ENCODE measurements at regions not wholly inside any gene's neighbourhood (a gene's known extent, or its start where the extent isn't known, plus 50 kb on each side); places are given as distances from the start of the nearest gene placed in this dataset.

- 92 to 97% methylated on average over 3 of the region's 3 CpGs for WGBS, 2 donors
- intact Hi-C loops (cut with DNase I): no loop called here
Measured at GRCh38 chr16:80915079-80915450, 91.6 kb downstream of the CMC2 start.

GRCh38 chr16:80914379-80915078 lies 92.2 kb downstream of the CMC2 start:
- H3K27me3 ChIP-seq: no peaks in the 10 kb centered on the region
- DNase-seq: no peak
- intact Hi-C loops (cut with DNase I): no loop called here
- no peaks in the 10 kb centered on the region for H3K9me3 ChIP-seq
- no peak overlapping the region for H3K27ac ChIP-seq
- no peak overlapping the region for H3K4me3 ChIP-seq (replicated peaks in 1 of 3)
- WGBS, 2 donors: 94 to 95% methylated on average over 10 of the region's 10 CpGs
- no peaks in the 10 kb centered on the region for H3K4me1 ChIP-seq
- TF ChIP-seq POLR2A (IDR thresholded peaks at IDR 0.05) (no peak), CTCF (IDR thresholded peaks at IDR 0.05) (no peak)
- no peaks in the 10 kb centered on the region for H3K36me3 ChIP-seq

More at GRCh38 chr16:80915079-80915450, 91.6 kb downstream of the CMC2 start:
- no peak overlapping the region for H3K27ac ChIP-seq
- no peak for DNase-seq
- H3K9me3 ChIP-seq: no peaks in the 10 kb centered on the region
- no peak overlapping the region for H3K4me3 ChIP-seq (replicated peaks in 1 of 3)
- H3K4me1 ChIP-seq: no peaks in the 10 kb centered on the region
- no peaks in the 10 kb centered on the region for H3K36me3 ChIP-seq
- TF ChIP-seq POLR2A (IDR thresholded peaks at IDR 0.05) (no peak), CTCF (IDR thresholded peaks at IDR 0.05) (no peak)
- no peaks in the 10 kb centered on the region for H3K27me3 ChIP-seq

GRCh38 chr16:80913397-80913796 lies 93.3 kb downstream of the CMC2 start:
- intact Hi-C loops (cut with DNase I): no loop called here
- Histone ChIP-seq H3K4me3 (replicated peaks in 1 of 3) (no peak overlapping the region), H3K9me3 (no peaks in the 10 kb centered on the region), H3K27me3 (no peaks in the 10 kb centered on the region), H3K27ac (no peak overlapping the region), H3K36me3 (no peaks in the 10 kb centered on the region), H3K4me1 (no peaks in the 10 kb centered on the region)
- DNase-seq: no peak
- TF ChIP-seq POLR2A (IDR thresholded peaks at IDR 0.05) (no peak), CTCF (IDR thresholded peaks at IDR 0.05) (no peak)
- 95 to 99% methylated on average over 4 of the region's 4 CpGs for WGBS, 2 donors

GRCh38 chr16:80912651-80913050 lies 94.0 kb downstream of the CMC2 start:
- Histone ChIP-seq H3K27ac (no peak overlapping the region), H3K9me3 (no peaks in the 10 kb centered on the region), H3K4me3 (replicated peaks in 1 of 3) (no peak overlapping the region), H3K27me3 (no peaks in the 10 kb centered on the region), H3K4me1 (no peaks in the 10 kb centered on the region), H3K36me3 (no peaks in the 10 kb centered on the region)
- WGBS, 2 donors: 82% methylated on average over 4 of the region's 4 CpGs
- TF ChIP-seq CTCF (IDR thresholded peaks at IDR 0.05) (no peak), POLR2A (IDR thresholded peaks at IDR 0.05) (no peak)
- intact Hi-C loops (cut with DNase I): no loop called here
- no peak for DNase-seq

GRCh38 chr16:80910434-80910833 lies 96.3 kb downstream of the CMC2 start:
- DNase-seq: no peak
- Histone ChIP-seq H3K4me1 (no peaks in the 10 kb centered on the region), H3K9me3 (no peaks in the 10 kb centered on the region), H3K27ac (no peak overlapping the region), H3K36me3 (no peaks in the 10 kb centered on the region), H3K27me3 (no peaks in the 10 kb centered on the region), H3K4me3 (replicated peaks in 1 of 3) (no peak overlapping the region)
- TF ChIP-seq CTCF (IDR thresholded peaks at IDR 0.05) (no peak), POLR2A (IDR thresholded peaks at IDR 0.05) (no peak)
- intact Hi-C loops (cut with DNase I): no loop called here
- 94 to 95% methylated on average over 2 of the region's 2 CpGs for WGBS, 2 donors
